OCI-LY7 (cell line): ENCODE measurements at regions not wholly inside any gene's neighbourhood (a gene's known extent, or its start where the extent isn't known, plus 50 kb on each side); places are given as distances from the start of the nearest gene placed in this dataset.

Experiments used
- EZH2phosphoT487 ChIP-seq: fragments of 200-600 bp; sonication (generic); IDR thresholded peaks from 2 replicates; pipeline ENCODE4 v1.6.1; 2018; ENCODE audit warnings: low read depth, borderline replicate concordance, mild to moderate bottlenecking, mixed run types, antibody characterized with exemption, low read length, moderate library complexity, mixed read lengths
- TF ChIP-seq, protein P1 (sequence below): fragments of 200-600 bp; sonication (generic); conservative IDR thresholded peaks from 2 replicates; pipeline ENCODE4 v1.5.1; 2014; ENCODE audit warnings: mild to moderate bottlenecking, antibody characterized with exemption, low read length, moderate library complexity, mixed read lengths

DNA sequence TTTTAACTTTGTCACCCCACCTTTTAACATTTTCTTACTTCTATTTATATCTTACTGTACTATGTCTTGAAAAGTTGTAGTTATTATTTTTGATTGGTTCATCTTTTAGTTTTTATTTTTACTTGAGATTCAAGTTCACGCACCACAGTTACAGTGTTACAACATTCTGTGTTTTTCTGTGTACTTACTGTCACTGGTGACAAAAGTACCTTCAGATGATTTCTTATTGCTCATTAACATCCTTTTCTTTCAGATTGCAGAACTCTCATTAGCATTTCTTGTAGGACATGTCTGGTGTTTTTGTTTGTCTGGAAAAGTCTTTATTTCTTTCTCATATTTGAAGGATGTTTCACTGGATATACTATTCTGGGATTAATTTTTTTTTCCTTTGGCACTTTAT lies 289.9 kb downstream of the BCAT1 start:
- TF ChIP-seq, protein P1, sequence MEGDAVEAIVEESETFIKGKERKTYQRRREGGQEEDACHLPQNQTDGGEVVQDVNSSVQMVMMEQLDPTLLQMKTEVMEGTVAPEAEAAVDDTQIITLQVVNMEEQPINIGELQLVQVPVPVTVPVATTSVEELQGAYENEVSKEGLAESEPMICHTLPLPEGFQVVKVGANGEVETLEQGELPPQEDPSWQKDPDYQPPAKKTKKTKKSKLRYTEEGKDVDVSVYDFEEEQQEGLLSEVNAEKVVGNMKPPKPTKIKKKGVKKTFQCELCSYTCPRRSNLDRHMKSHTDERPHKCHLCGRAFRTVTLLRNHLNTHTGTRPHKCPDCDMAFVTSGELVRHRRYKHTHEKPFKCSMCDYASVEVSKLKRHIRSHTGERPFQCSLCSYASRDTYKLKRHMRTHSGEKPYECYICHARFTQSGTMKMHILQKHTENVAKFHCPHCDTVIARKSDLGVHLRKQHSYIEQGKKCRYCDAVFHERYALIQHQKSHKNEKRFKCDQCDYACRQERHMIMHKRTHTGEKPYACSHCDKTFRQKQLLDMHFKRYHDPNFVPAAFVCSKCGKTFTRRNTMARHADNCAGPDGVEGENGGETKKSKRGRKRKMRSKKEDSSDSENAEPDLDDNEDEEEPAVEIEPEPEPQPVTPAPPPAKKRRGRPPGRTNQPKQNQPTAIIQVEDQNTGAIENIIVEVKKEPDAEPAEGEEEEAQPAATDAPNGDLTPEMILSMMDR = no peak
- no peak for TF ChIP-seq EZH2phosphoT487
